ENCODE measurements at regions not wholly inside any gene's neighbourhood (a gene's known extent, or its start where the extent isn't known, plus 50 kb on each side); places are given as distances from the start of the nearest gene placed in this dataset.

DNA sequence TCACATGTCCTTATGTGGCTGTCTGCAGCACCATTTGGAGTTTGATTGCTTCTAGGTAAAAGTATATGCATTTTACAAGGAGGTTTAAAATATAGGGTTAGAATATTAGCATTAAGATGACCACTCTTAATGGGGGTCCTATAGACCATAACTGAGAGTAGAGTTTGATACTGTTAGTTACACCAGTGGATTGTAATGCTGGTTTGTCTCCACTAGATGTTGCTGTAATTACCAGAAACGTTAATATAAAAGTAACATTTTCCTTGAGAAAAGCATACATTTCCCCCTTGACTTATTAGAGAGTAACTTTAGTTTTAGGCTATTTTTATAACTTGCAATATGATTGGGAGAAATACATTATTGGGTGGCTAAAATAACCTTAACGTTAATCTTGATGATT, 93.0 kb downstream of the ZXDA start:
- DNase-seq (ENCODE audit: insufficient read length, low spot score, missing footprints): no peak
- Histone ChIP-seq H3K9me3 (ENCODE audit: low read depth, low read length) (no peaks in the 10 kb centered on the region), H3K4me1 (ENCODE audit: insufficient read depth, low read length) (no peaks in the 10 kb centered on the region), H3K4me2 (ENCODE audit: insufficient read depth, low read length) (no peak overlapping the region), H3K79me2 (ENCODE audit: insufficient read depth, low read length) (no peaks in the 10 kb centered on the region), H3K36me3 (ENCODE audit: insufficient read depth, low read length) (no peaks in the 10 kb centered on the region), H2AFZ (ENCODE audit: low read length) (no peak overlapping the region), H3K4me3 (ENCODE audit: insufficient read depth, low read length) (no peak overlapping the region), H4K20me1 (ENCODE audit: insufficient read depth, low read length) (no peaks in the 10 kb centered on the region), H3K27me3 (ENCODE audit: insufficient read depth, low read length) (no peaks in the 10 kb centered on the region), H3K27ac (ENCODE audit: low read depth, low read length) (no peak overlapping the region)
- peak; percentile 47 for TF ChIP-seq CTCF (IDR thresholded peaks at IDR 0.05; ENCODE audit: extremely low read depth, low read depth, low read length)

GRCh38 chrX:57772637-57773036, 92.6 kb upstream of the NLRP2B start:
- no peak for DNase-seq (ENCODE audit: insufficient read length, low spot score, missing footprints)
- Histone ChIP-seq H3K9me3 (ENCODE audit: low read depth, low read length) (no peaks in the 10 kb centered on the region), H3K79me2 (ENCODE audit: insufficient read depth, low read length) (no peaks in the 10 kb centered on the region), H3K36me3 (ENCODE audit: insufficient read depth, low read length) (no peaks in the 10 kb centered on the region), H4K20me1 (ENCODE audit: insufficient read depth, low read length) (no peaks in the 10 kb centered on the region), H3K4me2 (ENCODE audit: insufficient read depth, low read length) (no peak overlapping the region), H3K27me3 (ENCODE audit: insufficient read depth, low read length) (no peaks in the 10 kb centered on the region), H2AFZ (ENCODE audit: low read length) (no peak overlapping the region), H3K4me1 (ENCODE audit: insufficient read depth, low read length) (no peaks in the 10 kb centered on the region), H3K27ac (ENCODE audit: low read depth, low read length) (no peak overlapping the region), H3K4me3 (ENCODE audit: insufficient read depth, low read length) (no peak overlapping the region)
- TF ChIP-seq CTCF (IDR thresholded peaks at IDR 0.05; ENCODE audit: extremely low read depth, low read depth, low read length): no peak

DNA sequence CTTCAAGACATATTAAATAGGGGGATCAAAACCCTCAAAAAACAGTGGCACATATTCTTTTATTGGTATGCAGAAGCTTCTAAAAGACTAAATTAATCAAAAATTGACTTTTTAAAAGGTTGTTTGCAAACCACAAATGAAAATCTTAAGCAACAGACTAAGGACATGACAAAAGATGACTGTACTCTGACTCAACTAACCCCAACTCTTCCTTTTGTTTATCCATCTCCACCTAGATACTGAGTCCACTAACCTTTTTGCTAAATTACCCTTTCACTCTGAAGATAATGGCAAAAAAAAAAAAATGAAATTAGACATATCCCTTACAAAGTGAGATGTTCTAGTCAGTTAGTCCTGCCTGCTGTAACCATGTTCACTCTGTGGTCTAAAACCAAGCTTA, 91.6 kb upstream of the NLRP2B start:
- Histone ChIP-seq H3K27me3 (ENCODE audit: insufficient read depth, low read length) (no peaks in the 10 kb centered on the region), H3K36me3 (ENCODE audit: insufficient read depth, low read length) (no peaks in the 10 kb centered on the region), H3K4me3 (ENCODE audit: insufficient read depth, low read length) (no peak overlapping the region), H3K4me1 (ENCODE audit: insufficient read depth, low read length) (no peaks in the 10 kb centered on the region), H3K9me3 (ENCODE audit: low read depth, low read length) (no peaks in the 10 kb centered on the region), H3K79me2 (ENCODE audit: insufficient read depth, low read length) (no peaks in the 10 kb centered on the region), H4K20me1 (ENCODE audit: insufficient read depth, low read length) (no peaks in the 10 kb centered on the region), H2AFZ (ENCODE audit: low read length) (no peak overlapping the region), H3K27ac (ENCODE audit: low read depth, low read length) (no peak overlapping the region), H3K4me2 (ENCODE audit: insufficient read depth, low read length) (no peak overlapping the region)
- DNase-seq (ENCODE audit: insufficient read length, low spot score, missing footprints): no peak
- TF ChIP-seq CTCF (IDR thresholded peaks at IDR 0.05; ENCODE audit: extremely low read depth, low read depth, low read length): no peak

DNA sequence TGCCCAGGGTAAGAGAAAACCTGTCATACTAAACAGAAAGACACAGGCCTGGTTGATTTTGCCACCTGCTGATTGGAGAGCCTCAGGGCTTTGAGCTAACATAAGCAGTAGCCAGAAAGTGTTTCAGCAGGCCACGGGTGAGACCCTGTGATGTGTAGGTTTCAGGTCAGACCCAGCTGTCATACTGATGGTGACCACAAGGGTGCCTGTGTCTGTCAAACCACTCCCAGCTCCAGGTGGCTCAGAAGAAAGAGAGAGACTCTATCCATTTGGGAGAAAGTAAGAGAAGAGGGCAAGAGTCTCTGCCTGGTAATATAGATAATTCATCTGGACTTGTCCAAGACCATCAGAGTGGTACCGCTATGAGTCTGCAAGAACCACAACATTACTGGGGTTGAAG, 72.8 kb upstream of the NLRP2B start:
- H4K20me1 ChIP-seq (ENCODE audit: insufficient read depth, low read length): no peaks in the 10 kb centered on the region
- no peaks in the 10 kb centered on the region for H3K9me3 ChIP-seq (ENCODE audit: low read depth, low read length)
- no peaks in the 10 kb centered on the region for H3K79me2 ChIP-seq (ENCODE audit: insufficient read depth, low read length)
- H3K4me1 ChIP-seq (ENCODE audit: insufficient read depth, low read length): no peaks in the 10 kb centered on the region
- H3K4me3 ChIP-seq (ENCODE audit: insufficient read depth, low read length): no peak overlapping the region
- H3K27ac ChIP-seq (ENCODE audit: low read depth, low read length): no peak overlapping the region
- no peak for DNase-seq (ENCODE audit: insufficient read length, low spot score, missing footprints)
- H3K4me2 ChIP-seq (ENCODE audit: insufficient read depth, low read length): no peak overlapping the region
- no peak for TF ChIP-seq CTCF (IDR thresholded peaks at IDR 0.05; ENCODE audit: extremely low read depth, low read depth, low read length)
- H3K27me3 ChIP-seq (ENCODE audit: insufficient read depth, low read length): no peaks in the 10 kb centered on the region
- H3K36me3 ChIP-seq (ENCODE audit: insufficient read depth, low read length): no peaks in the 10 kb centered on the region
- no peak overlapping the region for H2AFZ ChIP-seq (ENCODE audit: low read length)

All from osteoblast (primary cell).